H9 (cell line): ENCODE measurements at regions not wholly inside any gene's neighbourhood (a gene's known extent, or its start where the extent isn't known, plus 50 kb on each side); places are given as distances from the start of the nearest gene placed in this dataset.

ENCODE experiments used
- DNase-seq: peaks from one replicate; pipeline ENCODE4 v3.0.0-alpha.2; 2017
- H2AFZ ChIP-seq: one replicate; pipeline ENCODE4 v1.6.1; 2013; ENCODE audit warnings: mild to moderate bottlenecking, low read length, control low read depth, moderate library complexity
- H2AK5ac ChIP-seq: 2 replicates; pipeline ENCODE4 v1.6.1; 2013; ENCODE audit warnings: low read length, control low read depth, mixed read lengths; ENCODE audit not compliant: insufficient read length
- H2BK120ac ChIP-seq: one replicate; pipeline ENCODE4 v1.6.1; 2013; ENCODE audit warnings: low read depth, mild to moderate bottlenecking, low read length, control low read depth, inconsistent platforms; ENCODE audit not compliant: poor library complexity, severe bottlenecking
- H2BK12ac ChIP-seq: 2 replicates; pipeline ENCODE4 v1.6.1; 2013; ENCODE audit warnings: low read length, control low read depth, mixed read lengths, low read depth; ENCODE audit not compliant: insufficient read length
- H2BK15ac ChIP-seq: 2 replicates; pipeline ENCODE4 v1.6.1; 2013; ENCODE audit warnings: low read depth, low read length, control low read depth
- H2BK20ac ChIP-seq: one replicate; pipeline ENCODE4 v1.6.1; 2013; ENCODE audit warnings: low read depth, mild to moderate bottlenecking, low read length, control low read depth, inconsistent platforms; ENCODE audit not compliant: poor library complexity, severe bottlenecking
- H2BK5ac ChIP-seq: 2 replicates; pipeline ENCODE4 v1.6.1; 2013; ENCODE audit warnings: low read length, control low read depth, mixed read lengths; ENCODE audit not compliant: insufficient read length
- H3K14ac ChIP-seq: 2 replicates; pipeline ENCODE4 v1.6.1; 2013; ENCODE audit warnings: low read length, control low read depth; ENCODE audit not compliant: insufficient read depth
- H3K18ac ChIP-seq: 2 replicates; pipeline ENCODE4 v1.6.1; 2013; ENCODE audit warnings: low read depth, mild to moderate bottlenecking, mixed read lengths, low read length, control low read depth; ENCODE audit not compliant: insufficient read length
- H3K23ac ChIP-seq: 2 replicates; pipeline ENCODE4 v1.6.1; 2013; ENCODE audit warnings: low read length, control low read depth, mixed read lengths, low read depth; ENCODE audit not compliant: insufficient read length
- H3K23me2 ChIP-seq: 2 replicates; pipeline ENCODE4 v1.6.1; 2013; ENCODE audit warnings: low read depth, mild to moderate bottlenecking, mixed read lengths, low read length, control low read depth; ENCODE audit not compliant: insufficient read length, poor library complexity, severe bottlenecking
- H3K27ac ChIP-seq: 2 replicates; pipeline ENCODE4 v1.5.1; 2013; ENCODE audit warnings: low read length, control low read depth, mixed read lengths, low read depth; ENCODE audit not compliant: insufficient read length
- H3K27me3 ChIP-seq: 2 replicates; pipeline ENCODE4 v1.6.1; 2013; ENCODE audit warnings: low read length, control low read depth, inconsistent platforms; ENCODE audit not compliant: insufficient read depth
- H3K4ac ChIP-seq: 2 replicates; pipeline ENCODE4 v1.6.1; 2013; ENCODE audit warnings: low read depth, mild to moderate bottlenecking, control low read depth, inconsistent platforms, low read length, moderate library complexity
- H3K4me1 ChIP-seq: 2 replicates; pipeline ENCODE4 v1.6.1; 2013; ENCODE audit warnings: low read length, control low read depth, inconsistent platforms; ENCODE audit not compliant: insufficient read depth
- H3K4me2 ChIP-seq: 2 replicates; pipeline ENCODE4 v1.6.1; 2013; ENCODE audit warnings: low read length, control low read depth, mixed read lengths; ENCODE audit not compliant: insufficient read length, insufficient read depth
- H3K56ac ChIP-seq: 2 replicates; pipeline ENCODE4 v1.6.1; 2013; ENCODE audit warnings: low read depth, mild to moderate bottlenecking, mixed read lengths, low read length, control low read depth; ENCODE audit not compliant: insufficient read length
- H3K79me1 ChIP-seq: 2 replicates; pipeline ENCODE4 v1.6.1; 2013; ENCODE audit warnings: low read depth, mild to moderate bottlenecking, moderate library complexity, low read length, control low read depth, inconsistent platforms; ENCODE audit not compliant: insufficient read depth, poor library complexity, severe bottlenecking
- H3K79me2 ChIP-seq: 2 replicates; pipeline ENCODE4 v1.6.1; 2013; ENCODE audit warnings: low read length, control low read depth, inconsistent platforms; ENCODE audit not compliant: insufficient read depth
- H3K9ac ChIP-seq: 2 replicates; pipeline ENCODE4 v1.6.1; 2013; ENCODE audit warnings: low read length, control low read depth, mixed read lengths; ENCODE audit not compliant: insufficient read length; ENCODE audit errors: extremely low read depth
- H3K9me3 ChIP-seq: one replicate; pipeline ENCODE4 v1.6.1; 2013; ENCODE audit warnings: low read depth, low read length, inconsistent platforms; ENCODE audit not compliant: control insufficient read depth
- H3T11ph ChIP-seq: one replicate; pipeline ENCODE4 v1.6.1; 2013; ENCODE audit warnings: mild to moderate bottlenecking, low read length, control low read depth, inconsistent platforms
- H4K20me1 ChIP-seq: one replicate; pipeline ENCODE4 v1.6.1; 2013; ENCODE audit not compliant: control insufficient read depth, insufficient read length, insufficient read depth
- H4K5ac ChIP-seq: 2 replicates; pipeline ENCODE4 v1.6.1; 2013; ENCODE audit warnings: low read depth, mild to moderate bottlenecking, mixed read lengths, low read length, control low read depth; ENCODE audit not compliant: insufficient read length
- H4K8ac ChIP-seq: replicated peaks from 2 replicates; pipeline ENCODE4 v1.6.1; 2013; ENCODE audit warnings: low read length, control low read depth, mixed read lengths, low read depth; ENCODE audit not compliant: insufficient read length
- H4K91ac ChIP-seq: 2 replicates; pipeline ENCODE4 v1.6.1; 2013; ENCODE audit warnings: low read depth, mild to moderate bottlenecking, moderate library complexity, mixed read lengths, low read length, control low read depth; ENCODE audit not compliant: insufficient read length
- H3K27ac Mint-ChIP-seq, 3 experiments: 2 replicates in 2 of 3; 3 replicates in 1 of 3; pipeline ENCODE4 v1.8.0; 2020 to 2021; ENCODE audit warnings: mixed read lengths in 3 of 3, mild to moderate bottlenecking in 1 of 3, moderate library complexity in 1 of 3
- H3K27me3 Mint-ChIP-seq: 2 replicates; pipeline ENCODE4 v1.8.0; 2021; ENCODE audit warnings: low read depth, mild to moderate bottlenecking, moderate library complexity, mixed read lengths
- H3K36me3 Mint-ChIP-seq, 3 experiments: 2 replicates in 2 of 3; 3 replicates in 1 of 3; pipeline ENCODE4 v1.8.0; 2020 to 2021; ENCODE audit warnings: low read depth in 3 of 3, mixed read lengths in 3 of 3; ENCODE audit not compliant: insufficient read depth in 1 of 3
- H3K4me1 Mint-ChIP-seq, 2 experiments: 2 replicates each; pipeline ENCODE4 v1.8.0; 2020; ENCODE audit warnings: mixed read lengths in 2 of 2
- H3K4me3 Mint-ChIP-seq, 2 experiments: 2 replicates in 1 of 2; 3 replicates in 1 of 2; pipeline ENCODE4 v1.8.0; 2020 to 2021; ENCODE audit warnings: mild to moderate bottlenecking in 2 of 2, mixed read lengths in 2 of 2, moderate library complexity in 1 of 2
- H3K9me3 Mint-ChIP-seq, 2 experiments: 2 replicates in 1 of 2; 3 replicates in 1 of 2; pipeline ENCODE4 v1.8.0; 2020; ENCODE audit warnings: mild to moderate bottlenecking in 2 of 2, mixed read lengths in 2 of 2, moderate library complexity in 1 of 2
- CTCF ChIP-seq: fragments of 200-600 bp; sonication (generic); conservative IDR thresholded peaks from 3 replicates; pipeline ENCODE4 v1.8.0; 2021; ENCODE audit warnings: antibody characterized with exemption, mild to moderate bottlenecking
- WGBS: extraction: QIAGEN DNeasy Blood & Tissue Kit; methylation state at CpG from one replicate; pipeline ENCODE4 v1.1.7; 2013; ENCODE audit warnings: missing lambda C conversion rate, low lambda C conversion rate, mixed read lengths; ENCODE audit not compliant: insufficient read length; ENCODE audit errors: extremely low coverage; 5-methylcytosine and 5-hydroxymethylcytosine counted together

DNA sequence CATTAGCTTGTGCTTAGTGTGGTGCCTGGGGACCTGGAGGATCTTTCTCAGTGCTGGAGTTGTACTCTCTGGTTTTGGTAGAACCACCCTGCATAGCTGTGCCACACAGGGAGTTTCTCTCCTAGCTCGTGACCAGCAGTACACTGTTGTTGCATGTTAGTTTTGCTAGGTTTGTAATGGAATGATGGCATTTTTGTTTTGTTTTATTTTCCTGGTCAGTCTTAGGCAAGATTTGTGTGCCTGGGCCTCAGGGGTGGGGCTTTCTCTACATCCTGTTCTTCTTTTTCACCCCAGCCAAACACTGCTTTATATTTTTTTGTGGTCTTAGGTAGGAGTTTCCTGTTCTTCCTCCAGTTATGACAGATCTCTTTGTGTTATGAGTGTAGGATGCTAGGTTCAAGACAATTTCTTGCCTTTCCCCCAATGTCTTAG is 534.5 kb upstream of the KCNMB2 start:
- Mint-ChIP-seq H3K27ac (no peak overlapping the region), H3K4me1 (no peaks in the 10 kb centered on the region), H3K36me3 (no peaks in the 10 kb centered on the region), H3K4me3 (no peak overlapping the region), H3K9me3 (no peaks in the 10 kb centered on the region), H3K27me3 (no peaks in the 10 kb centered on the region)
- Histone ChIP-seq H3K4me2 (no peak overlapping the region), H4K5ac (no peak overlapping the region), H2BK15ac (no peak overlapping the region), H4K91ac (no peak overlapping the region), H3K56ac (no peak overlapping the region), H2BK12ac (no peak overlapping the region), H3K27ac (no peak overlapping the region), H3K4ac (no peak overlapping the region), H3K9me3 (no peaks in the 10 kb centered on the region), H3K9ac (no peak overlapping the region), H3K4me1 (no peaks in the 10 kb centered on the region), H3K79me2 (no peaks in the 10 kb centered on the region), H3K23me2 (no peaks in the 10 kb centered on the region), H2AFZ (no peak overlapping the region), H3K18ac (no peak overlapping the region), H2BK120ac (no peak overlapping the region), H3K14ac (no peak overlapping the region), H2AK5ac (no peak overlapping the region), H4K8ac (no peak overlapping the region), H3K79me1 (no peaks in the 10 kb centered on the region), H2BK5ac (no peak overlapping the region), H3K23ac (no peak overlapping the region), H3K27me3 (no peaks in the 10 kb centered on the region), H3T11ph (no peak overlapping the region), H2BK20ac (no peak overlapping the region), H4K20me1 (no peaks in the 10 kb centered on the region)
- no peak for TF ChIP-seq CTCF
- no CpG with 5 or more reads among the region's 1 CpG for WGBS
- no peak for DNase-seq
